WI38 (cell line): ENCODE measurements at regions not wholly inside any gene's neighbourhood (a gene's known extent, or its start where the extent isn't known, plus 50 kb on each side); places are given as distances from the start of the nearest gene placed in this dataset.

ENCODE experiments used
- H3K4me3 ChIP-seq: 2 replicates; pipeline ENCODE4 v1.5.1; 2011; ENCODE audit warnings: low read depth, mild to moderate bottlenecking, control low read depth, low read length
- CTCF ChIP-seq: IDR thresholded peaks from 2 replicates; pipeline ENCODE4 v1.5.1; 2012; ENCODE audit warnings: low read depth, mild to moderate bottlenecking, control low read depth, low read length

GRCh38 chr4:4730249-4730648, 129.2 kb upstream of the MSX1 start:
- TF ChIP-seq CTCF = no peak
- H3K4me3 ChIP-seq = no peak overlapping the region

GRCh38 chr4:4729206-4729605, 130.3 kb upstream of the MSX1 start:
- H3K4me3 ChIP-seq = no peak overlapping the region
- no peak for TF ChIP-seq CTCF

GRCh38 chr4:4727536-4727935, 131.9 kb upstream of the MSX1 start:
- no peak for TF ChIP-seq CTCF
- H3K4me3 ChIP-seq = no peak overlapping the region

- no peak overlapping the region for H3K4me3 ChIP-seq
- TF ChIP-seq CTCF = 0 out of 2 replicates have a peak, but pooled peaks have one; percentile 27
Observed at GRCh38 chr4:4726051-4726450, 133.4 kb upstream of the MSX1 start.

- no peak overlapping the region for H3K4me3 ChIP-seq
- TF ChIP-seq CTCF = no peak
Observed at GRCh38 chr4:4724321-4724720, 135.1 kb upstream of the MSX1 start.

- no peak for TF ChIP-seq CTCF
Observed at GRCh38 chr4:4721636-4722035, 137.8 kb upstream of the MSX1 start.

GRCh38 chr4:4720646-4721045, 138.8 kb upstream of the MSX1 start:
- H3K4me3 ChIP-seq = no peak overlapping the region
- no peak for TF ChIP-seq CTCF

More at GRCh38 chr4:4721636-4722035, 137.8 kb upstream of the MSX1 start:
- no peak overlapping the region for H3K4me3 ChIP-seq
